ENCODE measurements at regions not wholly inside any gene's neighbourhood (a gene's known extent, or its start where the extent isn't known, plus 50 kb on each side); places are given as distances from the start of the nearest gene placed in this dataset.

- TF ChIP-seq POLR2AphosphoS5 (IDR thresholded peaks at IDR 0.05) = no peak
- TF ChIP-seq POLR2A (IDR thresholded peaks at IDR 0.05) = no peak
- no peak for TF ChIP-seq CTCF (IDR thresholded peaks at IDR 0.05)
Observed at GRCh38 chr4:28842271-28842670, 1877.9 kb upstream of the PCDH7 start.
